GM06990 (cell line): ENCODE measurements at regions not wholly inside any gene's neighbourhood (a gene's known extent, or its start where the extent isn't known, plus 50 kb on each side); places are given as distances from the start of the nearest gene placed in this dataset.

Experiments
- DNase-seq: peaks from one replicate; pipeline ENCODE4 v3.0.0-alpha.2; 2011; ENCODE audit not compliant: insufficient read length; ENCODE audit errors: extremely low read depth
- H3K27me3 ChIP-seq: replicated peaks from 2 replicates; pipeline ENCODE4 v1.6.0; 2011; ENCODE audit warnings: low read length; ENCODE audit not compliant: control insufficient read depth, insufficient read depth
- H3K36me3 ChIP-seq: 2 replicates; pipeline ENCODE4 v1.5.1; 2011; ENCODE audit warnings: low read length; ENCODE audit not compliant: control insufficient read depth, insufficient read depth
- H3K4me3 ChIP-seq: replicated peaks from 2 replicates; pipeline ENCODE4 v1.5.1; 2011; ENCODE audit warnings: low read depth, mild to moderate bottlenecking, control low read depth, low read length
- TF ChIP-seq, protein P1 (sequence below): IDR thresholded peaks from 2 replicates; pipeline ENCODE4 v1.5.1; 2011; ENCODE audit warnings: low read length, control low read depth, mild to moderate bottlenecking, inconsistent platforms; ENCODE audit not compliant: insufficient read depth, poor library complexity, severe bottlenecking

DNA sequence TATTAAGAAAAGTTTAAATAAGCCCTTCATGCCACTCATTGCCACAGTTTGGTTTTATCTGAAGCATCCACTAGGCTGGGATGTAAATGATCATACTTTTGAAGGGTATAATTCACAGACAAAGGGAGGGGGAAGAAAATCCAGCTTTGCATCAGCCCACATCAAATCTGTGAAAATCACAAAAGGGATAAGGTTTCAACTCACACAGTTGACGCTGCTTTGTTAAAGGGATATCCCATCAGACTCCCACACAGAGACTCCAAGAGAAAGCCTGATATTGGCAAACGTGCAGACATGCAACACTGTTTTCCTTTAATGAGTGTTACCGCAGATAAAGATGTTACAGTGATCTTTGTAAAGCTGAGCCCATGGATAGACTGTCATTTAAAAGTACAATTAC lies 602.9 kb downstream of the TLE1 start:
- no peak for DNase-seq
- H3K36me3 ChIP-seq, result no peaks in the 10 kb centered on the region
- H3K27me3 ChIP-seq, result no peaks in the 10 kb centered on the region
- H3K4me3 ChIP-seq, result no peak overlapping the region
- TF ChIP-seq, protein P1, sequence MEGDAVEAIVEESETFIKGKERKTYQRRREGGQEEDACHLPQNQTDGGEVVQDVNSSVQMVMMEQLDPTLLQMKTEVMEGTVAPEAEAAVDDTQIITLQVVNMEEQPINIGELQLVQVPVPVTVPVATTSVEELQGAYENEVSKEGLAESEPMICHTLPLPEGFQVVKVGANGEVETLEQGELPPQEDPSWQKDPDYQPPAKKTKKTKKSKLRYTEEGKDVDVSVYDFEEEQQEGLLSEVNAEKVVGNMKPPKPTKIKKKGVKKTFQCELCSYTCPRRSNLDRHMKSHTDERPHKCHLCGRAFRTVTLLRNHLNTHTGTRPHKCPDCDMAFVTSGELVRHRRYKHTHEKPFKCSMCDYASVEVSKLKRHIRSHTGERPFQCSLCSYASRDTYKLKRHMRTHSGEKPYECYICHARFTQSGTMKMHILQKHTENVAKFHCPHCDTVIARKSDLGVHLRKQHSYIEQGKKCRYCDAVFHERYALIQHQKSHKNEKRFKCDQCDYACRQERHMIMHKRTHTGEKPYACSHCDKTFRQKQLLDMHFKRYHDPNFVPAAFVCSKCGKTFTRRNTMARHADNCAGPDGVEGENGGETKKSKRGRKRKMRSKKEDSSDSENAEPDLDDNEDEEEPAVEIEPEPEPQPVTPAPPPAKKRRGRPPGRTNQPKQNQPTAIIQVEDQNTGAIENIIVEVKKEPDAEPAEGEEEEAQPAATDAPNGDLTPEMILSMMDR, result no peak

DNA sequence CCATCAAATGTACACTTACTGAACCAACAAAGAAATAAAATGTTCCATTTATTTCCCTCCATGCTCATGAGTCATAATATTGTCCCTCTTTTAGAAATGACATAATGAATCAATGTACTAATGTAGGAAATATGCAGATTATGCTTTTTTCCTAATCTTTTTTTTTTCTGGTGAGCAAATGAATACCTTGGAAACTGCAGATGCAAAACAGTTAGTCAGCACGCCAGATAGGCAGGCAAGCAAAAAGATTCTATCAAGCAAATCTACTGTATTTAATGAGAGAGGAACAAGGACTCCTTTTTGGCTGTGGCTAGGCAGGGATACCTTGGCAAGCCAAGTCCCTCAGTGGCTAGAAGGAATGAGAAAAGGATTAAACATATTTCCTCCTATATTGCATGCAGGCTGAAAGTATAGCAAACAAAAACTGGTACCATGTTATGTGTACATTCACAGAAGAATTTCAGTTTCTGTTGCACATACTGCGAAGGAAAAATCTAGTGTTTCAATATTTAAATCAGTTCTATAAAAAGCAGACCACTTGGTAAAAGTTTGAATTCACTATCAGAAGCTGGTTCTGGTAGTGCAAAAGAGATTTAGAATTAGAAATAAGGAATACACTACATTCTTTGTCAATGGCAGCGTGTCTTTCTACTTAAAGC lies 605.4 kb downstream of the TLE1 start:
- Histone ChIP-seq H3K36me3 (no peaks in the 10 kb centered on the region), H3K27me3 (no peaks in the 10 kb centered on the region), H3K4me3 (no peak overlapping the region)
- TF ChIP-seq, protein P1, result no peak
- DNase-seq, result no peak

DNA sequence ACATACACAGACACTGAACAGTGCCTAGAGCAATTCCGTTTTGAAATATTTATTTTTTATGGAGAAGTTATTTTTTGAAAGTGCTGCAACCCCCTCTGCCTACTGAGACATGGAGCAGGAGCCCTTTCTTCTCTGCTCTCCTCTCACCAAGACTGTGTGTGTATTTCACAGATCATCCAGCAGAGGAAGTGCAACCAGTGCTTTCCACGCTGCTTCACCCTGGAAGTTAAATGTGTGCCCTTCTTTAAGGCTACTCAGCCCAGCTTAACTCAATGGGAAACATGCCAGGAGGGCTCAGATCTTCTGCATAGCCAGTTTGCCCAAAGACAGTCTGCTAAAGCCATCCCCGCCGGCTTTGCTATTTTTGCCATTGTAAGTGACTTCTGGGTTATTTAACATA lies 606.3 kb downstream of the TLE1 start:
- no peak for DNase-seq
- no peaks in the 10 kb centered on the region for H3K27me3 ChIP-seq
- TF ChIP-seq, protein P1, result no peak
- no peak overlapping the region for H3K4me3 ChIP-seq
- no peaks in the 10 kb centered on the region for H3K36me3 ChIP-seq

DNA sequence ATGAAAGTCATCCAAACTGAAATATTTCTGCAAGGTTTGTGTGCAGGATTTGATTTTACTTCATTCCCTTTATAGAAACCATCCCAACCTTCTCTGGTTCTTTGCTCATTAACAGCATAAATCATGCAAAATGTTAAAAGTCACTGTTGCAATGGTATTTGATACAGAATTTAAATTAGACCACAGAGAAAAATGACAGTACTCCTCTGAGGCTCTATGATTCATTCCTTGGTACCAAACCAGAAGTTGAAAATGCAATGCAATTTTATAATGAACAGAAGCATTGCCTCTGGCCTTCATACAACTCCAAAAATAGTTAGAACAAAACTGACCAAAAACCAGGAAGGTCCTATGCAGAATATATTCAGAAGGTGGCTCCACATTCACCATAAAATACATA lies 607.1 kb downstream of the TLE1 start:
- H3K4me3 ChIP-seq, result no peak overlapping the region
- DNase-seq, result no peak

DNA sequence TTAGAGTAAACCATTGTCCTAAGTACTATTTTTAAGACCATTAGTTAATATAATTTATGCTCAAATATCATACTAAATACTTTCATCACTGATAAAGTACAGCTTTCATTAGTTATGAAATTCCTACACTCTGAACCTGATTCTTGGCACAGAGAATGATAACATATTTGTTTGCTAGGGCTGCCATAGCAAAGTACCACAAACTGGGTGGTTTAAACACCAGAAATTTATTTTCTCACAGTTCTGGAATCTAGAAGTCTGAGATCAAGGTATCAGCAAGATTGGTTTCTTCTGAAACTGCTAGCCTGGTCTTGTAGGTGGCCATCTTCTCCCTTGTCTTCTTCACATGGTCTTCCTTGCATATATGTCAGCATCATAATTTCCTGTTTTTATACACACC lies 608.4 kb downstream of the TLE1 start:
- no peak for DNase-seq
- TF ChIP-seq, protein P1, result no peak
- Histone ChIP-seq H3K27me3 (no peaks in the 10 kb centered on the region), H3K36me3 (no peaks in the 10 kb centered on the region), H3K4me3 (no peak overlapping the region)

More for the DNA sequence above, 607.1 kb downstream of the TLE1 start:
- Histone ChIP-seq H3K36me3 (no peaks in the 10 kb centered on the region), H3K27me3 (no peaks in the 10 kb centered on the region)
- TF ChIP-seq, protein P1, result no peak

DNA sequence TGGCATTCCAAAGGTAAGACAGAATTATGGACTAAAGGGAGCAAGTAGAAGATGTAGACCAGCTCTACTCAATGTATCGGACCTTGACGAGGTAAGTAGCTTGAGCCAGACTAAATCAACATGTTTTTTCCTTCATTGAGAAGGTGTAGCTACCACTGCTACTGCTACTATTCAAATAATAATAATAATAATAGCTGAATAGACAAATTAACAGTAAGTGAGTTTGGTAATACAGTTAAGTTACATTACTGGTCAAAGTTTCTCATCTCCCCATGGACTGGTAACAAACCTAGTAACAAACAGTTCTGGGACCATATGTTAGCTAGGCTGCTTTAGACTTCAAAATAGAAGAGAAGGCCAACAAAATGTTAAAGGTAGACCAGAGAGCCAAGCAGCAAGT lies 609.2 kb downstream of the TLE1 start:
- no peak overlapping the region for H3K4me3 ChIP-seq
- TF ChIP-seq, protein P1, result no peak
- no peak for DNase-seq
- no peaks in the 10 kb centered on the region for H3K27me3 ChIP-seq
- no peaks in the 10 kb centered on the region for H3K36me3 ChIP-seq
